ENCODE measurements at regions not wholly inside any gene's neighbourhood (a gene's known extent, or its start where the extent isn't known, plus 50 kb on each side); places are given as distances from the start of the nearest gene placed in this dataset.
A peak's percentile ranks its signal among the peaks of the same experiment; 100 is the strongest.

DNA sequence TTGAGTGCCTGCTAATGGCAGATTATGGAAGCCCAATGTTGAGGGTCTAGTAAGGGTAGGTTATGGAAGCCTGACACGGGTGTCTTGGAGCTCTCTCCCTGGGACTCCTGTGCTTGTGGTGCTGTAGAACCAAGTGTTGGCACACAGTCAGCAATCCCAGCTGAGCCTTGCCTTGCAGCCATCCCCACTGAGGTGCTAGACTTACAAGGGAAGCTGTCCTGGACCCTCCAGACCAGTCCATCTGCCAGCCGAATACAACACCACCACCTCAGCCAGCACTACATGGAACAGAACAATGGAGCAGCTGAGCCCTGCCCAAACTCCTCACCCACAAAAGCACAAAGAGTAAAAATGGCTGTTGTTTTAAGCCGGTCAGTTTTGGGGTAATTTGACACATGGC is 90.5 kb upstream of the DNAH5 start:
- no peak for DNase-seq (ENCODE audit: low spot score)
- H3K27ac ChIP-seq (ENCODE audit: low read depth, low read length, poor library complexity, severe bottlenecking), result no peak overlapping the region
- TF ChIP-seq, protein P1, sequence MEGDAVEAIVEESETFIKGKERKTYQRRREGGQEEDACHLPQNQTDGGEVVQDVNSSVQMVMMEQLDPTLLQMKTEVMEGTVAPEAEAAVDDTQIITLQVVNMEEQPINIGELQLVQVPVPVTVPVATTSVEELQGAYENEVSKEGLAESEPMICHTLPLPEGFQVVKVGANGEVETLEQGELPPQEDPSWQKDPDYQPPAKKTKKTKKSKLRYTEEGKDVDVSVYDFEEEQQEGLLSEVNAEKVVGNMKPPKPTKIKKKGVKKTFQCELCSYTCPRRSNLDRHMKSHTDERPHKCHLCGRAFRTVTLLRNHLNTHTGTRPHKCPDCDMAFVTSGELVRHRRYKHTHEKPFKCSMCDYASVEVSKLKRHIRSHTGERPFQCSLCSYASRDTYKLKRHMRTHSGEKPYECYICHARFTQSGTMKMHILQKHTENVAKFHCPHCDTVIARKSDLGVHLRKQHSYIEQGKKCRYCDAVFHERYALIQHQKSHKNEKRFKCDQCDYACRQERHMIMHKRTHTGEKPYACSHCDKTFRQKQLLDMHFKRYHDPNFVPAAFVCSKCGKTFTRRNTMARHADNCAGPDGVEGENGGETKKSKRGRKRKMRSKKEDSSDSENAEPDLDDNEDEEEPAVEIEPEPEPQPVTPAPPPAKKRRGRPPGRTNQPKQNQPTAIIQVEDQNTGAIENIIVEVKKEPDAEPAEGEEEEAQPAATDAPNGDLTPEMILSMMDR (conservative IDR thresholded peaks at IDR 0.05; ENCODE audit: low read depth, low read length), result no peak
- no peak for TF ChIP-seq EZH2 (IDR thresholded peaks at IDR 0.05; ENCODE audit: borderline replicate concordance, low read depth, low read length, poor library complexity, severe bottlenecking)
- no peak overlapping the region for H3K4me3 ChIP-seq (ENCODE audit: low read depth, low read length, poor library complexity, severe bottlenecking)
- no TSS peak for BruUV-seq (replicated peaks)
- POLR2A ChIA-PET (ENCODE audit: low non-redundant PET), result no interaction called here
- peaks cover 12% of the 10 kb centered on the region for H3K4me1 ChIP-seq (ENCODE audit: insufficient read depth, low read length, poor library complexity, severe bottlenecking)
- H3K36me3 ChIP-seq (ENCODE audit: insufficient read depth, low read length, poor library complexity, severe bottlenecking), result no peaks in the 10 kb centered on the region
- no peaks in the 10 kb centered on the region for H3K27me3 ChIP-seq (replicated peaks; ENCODE audit: insufficient read depth, low read depth, low read length, poor library complexity)
- intact Hi-C loops (cut with micrococcal nuclease; ENCODE audit: unreplicated experiment), result no loop called here
- CTCF ChIA-PET, result no interaction called here
- no peaks in the 10 kb centered on the region for H3K9me3 ChIP-seq (ENCODE audit: low read depth, low read length, poor library complexity, severe bottlenecking)

DNA sequence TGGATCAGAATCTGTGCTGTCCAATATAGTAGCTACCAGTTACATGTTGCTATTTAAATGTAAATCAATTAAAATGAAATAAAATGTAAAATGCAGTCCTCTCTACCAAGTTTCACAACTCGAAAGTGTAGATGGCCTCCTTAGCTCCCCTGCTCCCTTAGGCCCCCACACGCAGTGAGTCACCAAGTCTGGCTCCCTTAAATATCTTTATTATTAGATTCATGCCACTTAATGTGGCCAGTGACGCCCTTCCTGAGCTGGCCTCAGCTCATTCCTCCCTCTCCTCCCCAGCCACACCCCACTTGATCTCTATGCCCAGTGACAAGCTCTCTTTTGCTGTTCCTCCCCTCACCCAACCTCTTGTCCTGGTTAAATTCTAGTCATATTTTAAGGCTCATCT is 88.4 kb upstream of the DNAH5 start:
- H3K4me1 ChIP-seq (ENCODE audit: insufficient read depth, low read length, poor library complexity, severe bottlenecking), result peaks cover 12% of the 10 kb centered on the region
- H3K36me3 ChIP-seq (ENCODE audit: insufficient read depth, low read length, poor library complexity, severe bottlenecking), result no peaks in the 10 kb centered on the region
- peak; percentile 13 for DNase-seq (ENCODE audit: low spot score)
- no peak overlapping the region for H3K27ac ChIP-seq (ENCODE audit: low read depth, low read length, poor library complexity, severe bottlenecking)
- CTCF ChIA-PET, result interaction anchor here (0.6 kb wide), 1 partner anchor 252 kb away, joined by 3 read pairs; no protein-coding TSS in a partner anchor
- intact Hi-C loops (cut with micrococcal nuclease; ENCODE audit: unreplicated experiment), result no loop called here
- no peaks in the 10 kb centered on the region for H3K27me3 ChIP-seq (replicated peaks; ENCODE audit: insufficient read depth, low read depth, low read length, poor library complexity)
- no TSS peak for BruUV-seq (replicated peaks)
- POLR2A ChIA-PET (ENCODE audit: low non-redundant PET), result no interaction called here
- TF ChIP-seq, protein P1 (conservative IDR thresholded peaks at IDR 0.05; ENCODE audit: low read depth, low read length), result no peak
- TF ChIP-seq EZH2 (IDR thresholded peaks at IDR 0.05; ENCODE audit: borderline replicate concordance, low read depth, low read length, poor library complexity, severe bottlenecking), result no peak
- no peaks in the 10 kb centered on the region for H3K9me3 ChIP-seq (ENCODE audit: low read depth, low read length, poor library complexity, severe bottlenecking)
- H3K4me3 ChIP-seq (ENCODE audit: low read depth, low read length, poor library complexity, severe bottlenecking), result no peak overlapping the region

DNA sequence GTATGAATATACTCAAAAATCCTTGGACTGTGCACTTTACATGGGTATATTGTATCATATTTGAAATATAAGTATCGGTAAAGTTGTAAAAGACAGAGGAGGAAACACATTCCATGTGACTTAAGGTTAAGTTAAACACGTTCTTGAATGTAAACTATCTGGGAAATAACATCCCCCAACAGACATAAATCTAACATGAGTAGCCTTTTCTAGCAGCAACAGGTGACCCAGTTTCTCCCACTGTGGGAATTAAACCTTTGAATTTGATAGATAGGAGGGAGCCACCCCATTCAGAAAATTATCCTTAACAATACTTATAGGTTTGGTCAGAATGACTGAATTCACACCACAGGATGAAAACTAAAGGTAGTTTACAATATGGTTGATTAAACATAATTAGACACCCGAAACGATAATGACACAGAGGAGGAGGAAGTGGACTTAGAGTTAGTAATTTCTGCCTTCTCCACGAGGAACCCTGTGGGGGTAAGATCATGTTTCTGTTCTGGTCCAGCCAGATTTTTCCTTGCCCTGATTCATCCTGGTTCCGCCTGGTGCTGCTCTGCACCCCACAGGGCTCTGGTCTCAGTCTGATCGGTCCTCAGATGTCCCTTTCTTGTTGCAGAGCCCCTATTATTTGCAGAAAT is 84.6 kb upstream of the DNAH5 start:
- ChIA-PET POLR2A (ENCODE audit: low non-redundant PET) (no interaction called here), CTCF (no interaction called here)
- TF ChIP-seq, protein P1 (conservative IDR thresholded peaks at IDR 0.05; ENCODE audit: low read depth, low read length), result no peak
- no peak for TF ChIP-seq EZH2 (IDR thresholded peaks at IDR 0.05; ENCODE audit: borderline replicate concordance, low read depth, low read length, poor library complexity, severe bottlenecking)
- DNase-seq (ENCODE audit: low spot score), result no peak
- Histone ChIP-seq H3K4me3 (ENCODE audit: low read depth, low read length, poor library complexity, severe bottlenecking) (no peak overlapping the region), H3K9me3 (ENCODE audit: low read depth, low read length, poor library complexity, severe bottlenecking) (no peaks in the 10 kb centered on the region), H3K4me1 (ENCODE audit: insufficient read depth, low read length, poor library complexity, severe bottlenecking) (no peaks in the 10 kb centered on the region), H3K36me3 (ENCODE audit: insufficient read depth, low read length, poor library complexity, severe bottlenecking) (no peaks in the 10 kb centered on the region), H3K27ac (ENCODE audit: low read depth, low read length, poor library complexity, severe bottlenecking) (no peak overlapping the region), H3K27me3 (replicated peaks; ENCODE audit: insufficient read depth, low read depth, low read length, poor library complexity) (no peaks in the 10 kb centered on the region)
- intact Hi-C loops (cut with micrococcal nuclease; ENCODE audit: unreplicated experiment), result no loop called here
- BruUV-seq (replicated peaks), result no TSS peak
